Activated CD8-positive, alpha-beta memory T cell treated with anti-CD3 and anti-CD28 coated beads for 48 hours (primary cell): ENCODE measurements at regions not wholly inside any gene's neighbourhood (a gene's known extent, or its start where the extent isn't known, plus 50 kb on each side); places are given as distances from the start of the nearest gene placed in this dataset.
"Not testable (repeated sequence)": the region's sequence is repeated elsewhere in the genome, so short reads cannot be mapped to it uniquely, and the experiment has no call there.

Source experiments
- DNase-seq, 3 experiments: peaks; one replicate each; pipeline ENCODE4 v3.0.0-alpha.2; 2020; ENCODE audit warnings: low read depth in 2 of 3, low spot score in 2 of 3

DNA sequence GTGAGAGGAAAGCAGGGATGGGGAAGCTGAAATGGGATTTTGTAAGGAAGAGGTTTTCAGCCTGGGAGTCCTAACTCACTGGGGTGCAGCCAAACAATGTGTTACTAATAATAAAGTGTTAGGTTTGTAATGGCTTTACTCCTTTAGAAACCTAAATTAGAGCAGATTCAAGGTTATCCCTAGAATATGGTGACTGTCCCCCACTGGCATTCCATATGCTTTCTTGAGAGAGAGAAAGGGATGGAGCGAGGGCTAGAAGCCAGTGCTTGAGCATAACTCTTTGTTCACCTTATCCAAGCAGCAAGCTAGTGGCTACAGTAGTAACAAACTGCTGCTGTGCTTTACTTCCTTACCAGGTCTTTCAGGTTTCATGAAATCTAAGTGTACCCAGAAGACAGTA lies 249.1 kb upstream of the PGRMC2 start:
- DNase-seq, result no peak

DNA sequence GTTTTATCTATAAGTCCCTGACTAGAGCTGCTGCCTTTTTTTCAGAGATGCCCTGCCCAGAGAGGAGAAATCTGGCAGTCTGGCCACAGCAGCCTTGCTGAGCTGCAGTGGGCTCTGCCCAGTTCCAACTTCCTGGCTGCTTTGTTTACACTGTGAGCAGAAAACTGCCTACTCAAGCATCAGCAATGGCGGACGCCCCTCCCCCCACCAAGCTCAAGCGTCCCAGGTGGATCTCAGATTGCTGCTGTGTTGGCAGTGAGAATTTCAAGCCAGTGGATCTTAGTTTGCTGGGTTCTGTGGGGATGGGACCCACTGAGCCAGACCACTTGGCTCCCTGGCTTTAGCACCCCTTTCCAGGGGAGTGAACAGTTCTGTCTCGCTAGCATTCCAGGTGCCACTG lies 247.9 kb upstream of the PGRMC2 start:
- not testable (repeated sequence) for DNase-seq

DNA sequence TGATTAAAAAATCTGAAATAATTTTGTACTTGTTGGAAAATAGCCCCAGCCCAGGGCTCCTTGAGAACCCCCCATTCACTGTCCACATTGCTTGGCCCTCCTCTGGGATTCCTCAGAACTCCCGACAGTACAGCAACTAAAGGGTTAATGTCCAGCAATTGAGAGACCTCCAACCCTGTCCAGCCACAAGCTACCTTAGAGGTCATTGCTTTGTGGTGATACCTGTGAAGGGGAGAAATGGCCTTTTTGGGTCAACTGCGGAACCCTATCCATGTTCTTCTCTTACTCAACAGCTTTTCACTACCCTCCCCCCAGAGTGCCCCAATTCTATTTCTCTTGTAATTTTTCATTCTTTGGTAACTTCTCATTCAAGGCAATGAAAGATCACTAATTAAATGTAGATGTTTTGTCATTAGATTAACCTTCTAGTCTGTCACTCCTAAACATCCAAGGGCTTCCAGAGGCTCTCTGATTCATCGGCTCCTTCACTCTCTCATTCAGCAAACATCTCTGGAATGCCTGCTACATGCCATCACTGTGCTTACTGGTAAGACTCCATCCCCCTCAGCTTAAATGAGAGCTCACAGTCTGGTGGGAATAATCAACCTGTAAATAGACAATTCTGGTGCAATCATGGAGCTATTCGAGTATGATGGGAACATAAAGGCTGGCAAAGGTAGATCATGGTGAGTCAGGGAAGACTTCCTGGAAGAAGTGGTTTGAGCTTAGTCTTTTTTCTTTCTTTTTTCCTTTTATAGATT lies 241.4 kb upstream of the PGRMC2 start:
- no peak for DNase-seq

GRCh38 chr4:128527946-128528576 lies 240.4 kb upstream of the PGRMC2 start:
- no peak for DNase-seq

DNA sequence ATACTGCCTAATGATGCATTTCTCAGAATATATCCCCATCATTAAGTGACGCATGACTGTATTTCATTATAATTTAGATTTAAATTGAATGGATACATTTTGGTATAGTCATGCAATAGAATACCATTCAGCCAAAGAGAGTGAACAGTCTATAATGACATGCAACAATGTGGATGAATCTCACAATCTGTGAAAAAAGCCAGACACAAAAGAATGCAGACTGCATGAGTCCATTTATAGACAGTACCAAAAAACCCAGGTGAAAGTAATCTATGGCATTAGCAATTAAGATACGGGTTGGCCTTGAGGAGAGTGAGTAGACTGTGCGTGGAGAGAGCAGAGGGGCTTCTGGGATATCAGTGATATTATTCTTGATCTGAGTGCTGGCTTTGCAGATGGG lies 239.7 kb upstream of the PGRMC2 start:
- DNase-seq, result no peak

- no peak for DNase-seq
Observed at GRCh38 chr4:128525992-128526630, 238.5 kb upstream of the PGRMC2 start.

- DNase-seq, result no peak
Observed at GRCh38 chr4:128525387-128525786, 237.8 kb upstream of the PGRMC2 start.

GRCh38 chr4:128524311-128524710 lies 236.7 kb upstream of the PGRMC2 start:
- DNase-seq, result no peak

DNA sequence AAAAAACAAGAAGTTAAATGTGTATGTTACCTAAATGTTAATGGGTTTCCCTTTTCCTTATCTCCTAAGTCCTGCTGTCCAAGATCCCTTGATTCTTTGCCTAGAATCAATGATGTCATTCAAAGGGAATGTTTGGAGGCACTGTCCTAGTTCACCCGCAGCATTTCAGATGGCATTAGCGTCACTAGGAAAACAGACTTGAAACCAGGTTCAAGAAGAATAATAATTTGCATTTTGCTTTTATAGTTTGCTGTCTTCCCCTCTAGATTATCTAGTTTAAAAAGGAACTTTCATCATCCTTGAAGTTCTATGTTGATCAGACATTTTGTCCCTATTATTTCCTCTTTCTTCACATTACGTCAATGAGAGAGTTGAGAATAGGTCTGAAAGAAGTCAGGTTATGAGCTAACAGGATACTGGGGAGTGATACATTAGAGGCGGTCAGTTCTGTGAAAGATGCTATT lies 234.1 kb upstream of the PGRMC2 start:
- no peak for DNase-seq

- no peak for DNase-seq
Observed at GRCh38 chr4:128521156-128521555, 233.5 kb upstream of the PGRMC2 start.

GRCh38 chr4:128519163-128519830 lies 231.7 kb upstream of the PGRMC2 start:
- DNase-seq, result no peak

GRCh38 chr4:128517739-128518510 lies 230.3 kb upstream of the PGRMC2 start:
- DNase-seq, result no peak

DNA sequence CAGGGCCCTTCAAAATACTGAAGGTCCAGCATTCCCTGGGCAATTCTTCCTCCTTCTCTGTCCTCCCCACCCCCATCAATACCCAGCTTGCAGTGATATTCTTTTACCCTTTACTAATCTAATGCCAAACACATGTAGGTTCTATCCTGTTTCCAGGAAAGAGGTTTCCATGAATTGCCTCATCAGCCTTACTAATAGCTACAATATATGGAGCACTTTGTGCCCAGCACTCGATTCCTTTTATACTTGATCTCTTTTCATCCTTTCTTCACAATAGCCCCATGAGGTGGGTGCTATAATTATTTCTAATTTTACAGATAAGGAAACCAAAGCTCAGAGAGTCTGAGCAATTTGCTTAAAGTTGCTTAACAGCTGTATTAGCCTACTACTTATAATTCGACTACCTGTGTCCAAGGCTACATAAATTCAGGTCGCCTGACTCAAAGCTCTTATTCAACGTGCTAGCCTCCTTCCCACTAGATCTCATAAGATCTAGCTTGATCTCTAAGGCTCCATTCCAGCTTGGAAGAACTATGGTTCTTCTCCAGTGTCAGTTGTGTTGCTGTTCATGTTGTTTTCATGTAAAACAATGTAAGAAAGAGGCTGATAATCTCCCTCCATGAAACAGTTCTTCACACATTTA lies 229.6 kb upstream of the PGRMC2 start:
- no peak for DNase-seq

DNA sequence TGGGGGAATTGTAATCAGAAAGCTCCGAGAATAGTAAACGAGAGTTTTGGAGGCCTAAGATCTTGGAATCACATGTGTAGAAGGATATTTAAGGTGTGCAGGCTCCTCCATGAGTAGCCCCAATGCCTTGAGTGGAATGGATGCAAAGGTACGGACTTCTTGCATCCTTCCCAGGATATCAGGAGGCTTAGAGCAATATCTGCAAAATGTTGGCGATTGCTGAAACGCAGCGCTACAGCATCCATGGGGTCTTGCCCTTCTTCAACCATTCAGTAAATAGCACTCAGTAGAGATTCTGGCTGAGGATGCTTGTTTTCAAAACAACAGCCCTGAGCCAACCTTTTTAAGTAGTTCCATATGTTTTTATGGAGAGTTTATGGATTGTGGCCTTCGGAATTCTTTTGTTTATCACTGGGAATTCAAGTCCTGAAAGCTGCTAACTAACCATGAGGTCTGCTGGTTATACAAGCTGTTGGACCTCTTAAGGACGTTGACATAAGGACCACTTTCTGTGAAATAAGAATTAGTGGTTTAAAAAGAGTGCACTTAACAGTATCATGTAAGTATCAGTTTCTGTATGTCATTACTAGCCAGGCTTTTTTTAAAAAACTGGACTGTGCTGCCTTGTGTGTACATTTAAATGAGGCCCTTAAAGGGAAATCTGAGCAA lies 228.8 kb upstream of the PGRMC2 start:
- no peak for DNase-seq

DNA sequence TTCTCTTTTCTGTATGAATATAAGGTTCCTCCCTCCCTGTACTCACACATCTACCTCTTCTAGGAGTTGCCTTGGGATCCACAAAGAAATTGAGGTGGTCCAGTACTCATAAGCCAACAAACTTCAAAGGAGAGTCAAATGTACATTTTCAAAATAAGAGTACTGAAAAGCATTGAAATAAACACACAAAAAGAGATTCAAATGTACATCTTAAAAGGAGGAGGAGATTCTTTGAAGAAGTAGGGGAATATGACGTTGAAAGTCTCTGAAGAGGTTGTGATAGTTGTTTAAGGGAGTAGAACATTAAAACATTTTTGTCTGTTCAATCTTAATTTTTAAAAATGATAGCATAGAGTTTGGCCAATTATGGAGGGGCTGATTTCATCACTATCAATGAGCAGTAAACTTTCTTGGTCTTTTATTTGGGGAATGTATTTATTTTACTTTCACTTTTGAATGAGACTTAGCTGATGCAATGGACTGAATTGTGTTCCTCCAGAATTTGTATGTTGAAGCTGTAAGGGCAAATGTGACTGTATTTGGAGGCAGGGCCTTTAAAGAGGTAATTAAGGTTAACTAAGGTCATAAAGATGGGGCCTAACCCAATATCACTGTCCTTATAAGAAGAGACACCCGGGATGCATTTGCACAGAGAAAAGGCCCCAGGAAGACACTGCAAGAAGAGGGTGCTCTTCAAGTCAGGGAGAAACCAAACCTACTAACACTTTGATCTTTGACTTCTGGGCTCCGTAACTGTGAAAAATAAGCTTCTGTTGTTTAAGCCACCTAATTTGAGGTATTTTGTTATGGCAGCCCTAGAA lies 226.3 kb upstream of the PGRMC2 start:
- DNase-seq, result no peak

DNA sequence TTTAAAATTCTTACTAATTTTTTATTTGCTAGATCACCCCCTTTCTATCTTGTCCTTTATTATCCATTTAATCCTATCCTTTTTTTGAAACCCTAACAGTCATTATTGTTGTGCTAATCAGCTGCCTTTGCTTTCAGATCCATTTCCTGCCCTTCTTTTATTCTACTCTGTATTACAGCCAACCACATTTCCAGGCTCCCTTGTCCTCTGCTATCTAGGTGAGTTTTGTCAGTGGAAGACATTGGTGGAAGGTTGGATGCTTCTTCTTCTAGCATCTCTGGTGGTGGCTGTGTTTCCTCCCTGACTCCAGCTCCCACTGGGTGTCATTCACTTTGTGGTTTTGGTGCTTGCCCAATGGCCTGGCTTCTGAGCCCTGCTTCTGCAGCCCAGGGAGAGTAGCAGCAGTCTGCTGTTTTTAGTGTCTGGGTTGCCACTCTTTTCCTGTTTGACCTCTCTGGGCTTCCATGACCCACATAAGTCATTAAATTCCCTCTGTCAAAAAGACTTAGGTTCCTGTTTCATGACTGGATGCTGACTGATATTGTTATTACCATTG lies 225.2 kb upstream of the PGRMC2 start:
- DNase-seq, result no peak

DNA sequence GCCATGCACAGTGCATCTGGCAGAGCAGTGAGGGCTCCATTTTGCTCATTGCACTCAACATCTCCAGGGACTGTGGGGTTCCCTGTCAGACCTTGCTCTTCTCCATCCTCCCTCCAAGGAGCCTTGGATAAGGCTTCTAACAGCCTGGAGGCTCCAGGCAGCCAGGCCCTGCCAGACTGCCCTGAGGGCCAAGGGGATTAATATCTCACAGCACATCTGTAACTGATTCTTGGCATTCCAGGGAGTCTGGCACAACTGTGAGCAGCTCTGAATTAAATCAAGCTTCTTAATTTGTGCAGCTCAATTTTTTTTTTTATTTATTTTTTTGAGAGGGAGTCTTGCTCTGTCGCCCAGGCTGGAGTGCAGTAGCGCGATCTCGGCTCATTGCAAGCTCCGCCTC lies 224.5 kb upstream of the PGRMC2 start:
- DNase-seq, result no peak

GRCh38 chr4:128510850-128511249 lies 223.2 kb upstream of the PGRMC2 start:
- DNase-seq, result no peak
